NCI-H748 treated with DMSO at 0.1 percent for 48 hours (cell line): ENCODE measurements at regions not wholly inside any gene's neighbourhood (a gene's known extent, or its start where the extent isn't known, plus 50 kb on each side); places are given as distances from the start of the nearest gene placed in this dataset.

Source experiments
- DNase-seq: peaks from one replicate; lab custom pipeline; 2025; lab: John Stamatoyannopoulos, UW

DNA sequence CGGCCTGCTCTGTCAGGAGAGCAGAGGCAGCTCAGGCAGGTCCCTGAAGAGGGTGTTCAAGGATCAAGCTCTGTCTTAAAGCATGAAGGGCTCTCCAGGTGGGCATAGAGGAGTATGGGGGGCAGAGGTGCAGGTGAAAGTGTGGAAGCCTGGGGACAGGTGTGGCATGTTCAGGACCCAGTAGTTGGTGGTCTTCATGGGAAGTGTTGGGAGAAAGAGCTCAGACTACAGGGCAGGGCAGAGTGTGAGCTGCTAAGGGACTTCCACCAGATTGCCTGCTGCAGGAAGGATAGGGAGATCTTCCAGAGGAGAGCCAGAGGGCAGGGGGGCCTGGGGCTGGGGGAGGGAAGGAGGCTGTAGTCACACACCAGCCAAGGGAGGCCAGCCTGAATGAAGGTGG lies 156.5 kb upstream of the GDF10 start:
- DNase-seq = no peak

DNA sequence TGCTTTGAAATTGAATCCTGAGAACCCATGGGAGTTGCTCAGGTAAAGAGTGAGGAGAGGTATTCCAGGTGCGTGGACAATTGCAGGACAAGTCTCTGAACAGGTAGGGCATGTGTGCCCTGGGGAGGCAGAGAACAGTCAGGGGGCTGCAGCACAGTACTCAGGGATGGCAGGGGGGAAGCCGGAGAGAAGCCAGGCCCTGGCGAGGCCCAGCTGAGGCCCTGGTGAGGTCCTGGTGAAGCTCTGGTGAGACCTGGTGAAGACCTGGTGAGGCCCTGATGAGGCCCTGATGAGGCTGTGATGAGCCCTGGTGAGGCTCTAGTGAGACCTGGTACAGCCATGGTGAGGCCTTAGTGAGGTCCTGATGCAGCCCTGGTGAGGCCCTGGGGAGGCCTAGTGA lies 155.5 kb upstream of the GDF10 start:
- no peak for DNase-seq

DNA sequence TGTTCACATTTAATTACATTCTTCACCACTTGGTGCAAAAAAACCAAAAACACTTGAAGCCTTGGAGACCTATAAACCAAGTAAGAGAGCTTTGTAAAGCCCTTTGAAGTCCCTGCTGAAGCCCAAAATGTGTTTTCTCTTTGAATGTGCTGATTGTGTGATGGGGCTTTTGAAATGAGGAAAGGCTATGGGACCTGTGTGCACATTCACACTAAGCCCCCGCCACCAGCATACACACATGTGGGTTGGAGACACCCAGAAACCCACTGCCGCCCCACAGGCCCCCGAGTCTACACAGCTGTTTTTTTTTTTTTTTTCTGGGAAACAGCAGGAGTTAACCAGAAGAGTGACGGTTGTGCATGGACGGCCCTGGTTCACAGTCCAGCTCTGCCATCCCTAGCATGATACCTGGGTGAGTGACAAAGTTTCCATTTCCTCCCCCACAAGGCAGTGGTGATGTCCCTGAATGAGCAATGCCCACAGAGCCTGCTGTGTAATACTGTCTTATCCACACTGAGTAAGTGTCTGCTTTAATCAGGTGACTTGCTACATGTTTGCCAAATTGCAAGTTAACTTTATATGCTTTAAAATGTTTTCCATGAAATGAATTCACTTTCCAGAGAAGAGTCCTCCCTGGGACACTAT lies 154.6 kb upstream of the GDF10 start:
- no peak for DNase-seq

- no peak for DNase-seq
These were observed 153.4 kb upstream of the GDF10 start for GRCh38 chr10:47146572-47146971.

- no peak for DNase-seq
These were observed 152.8 kb upstream of the GDF10 start for GRCh38 chr10:47147186-47147585.

GRCh38 chr10:47150581-47150980 lies 149.4 kb upstream of the GDF10 start:
- DNase-seq = no peak

- no peak for DNase-seq
These were observed 148.1 kb upstream of the GDF10 start for GRCh38 chr10:47151920-47152319.

DNA sequence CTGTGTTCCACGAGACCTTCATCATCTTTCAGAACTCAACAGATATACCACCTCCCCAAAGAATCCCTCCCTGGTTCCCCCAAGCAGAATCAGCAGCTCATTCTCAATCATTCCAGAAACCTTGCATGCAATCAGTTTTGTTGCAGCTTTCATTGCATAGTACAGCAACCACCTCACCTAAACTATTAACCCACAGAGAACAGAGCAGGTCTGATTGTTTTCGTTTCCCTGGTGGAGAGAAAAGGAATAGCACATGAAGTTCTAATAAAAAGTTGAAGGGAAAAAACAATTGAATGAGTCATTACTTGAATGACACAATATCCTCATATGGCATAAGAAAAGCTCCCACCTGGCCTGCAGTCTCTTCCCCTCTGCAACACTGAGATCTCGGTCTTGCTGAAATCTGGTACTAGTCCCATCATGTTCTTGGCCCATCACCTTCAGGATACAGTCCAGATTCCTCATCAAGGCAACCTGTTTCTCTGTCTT lies 147.1 kb upstream of the GDF10 start:
- no peak for DNase-seq

- DNase-seq = no peak
These were observed 145.2 kb upstream of the GDF10 start for GRCh38 chr10:47154762-47155161.

DNA sequence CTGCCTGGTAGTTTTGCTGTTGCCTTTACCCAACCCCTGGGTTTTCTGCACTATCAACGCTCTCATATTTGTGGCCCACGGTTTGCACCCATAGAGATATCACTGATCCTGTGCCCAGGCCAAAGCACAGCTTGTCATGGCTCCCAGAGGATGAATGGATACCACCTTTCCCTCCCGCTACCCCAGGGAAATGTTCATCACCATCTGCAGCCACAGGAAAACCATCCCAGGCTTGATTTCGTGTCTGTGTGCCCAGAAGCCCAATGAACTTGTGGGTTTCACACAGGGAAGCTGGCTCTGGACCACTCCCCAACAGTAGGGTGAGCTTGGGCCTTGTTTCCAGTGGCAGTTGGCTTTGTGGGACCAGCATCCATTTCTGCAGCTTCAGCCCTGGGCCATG lies 143.1 kb upstream of the GDF10 start:
- no peak for DNase-seq

- no peak for DNase-seq
These were observed 141.6 kb upstream of the GDF10 start for GRCh38 chr10:47158116-47159071.

DNA sequence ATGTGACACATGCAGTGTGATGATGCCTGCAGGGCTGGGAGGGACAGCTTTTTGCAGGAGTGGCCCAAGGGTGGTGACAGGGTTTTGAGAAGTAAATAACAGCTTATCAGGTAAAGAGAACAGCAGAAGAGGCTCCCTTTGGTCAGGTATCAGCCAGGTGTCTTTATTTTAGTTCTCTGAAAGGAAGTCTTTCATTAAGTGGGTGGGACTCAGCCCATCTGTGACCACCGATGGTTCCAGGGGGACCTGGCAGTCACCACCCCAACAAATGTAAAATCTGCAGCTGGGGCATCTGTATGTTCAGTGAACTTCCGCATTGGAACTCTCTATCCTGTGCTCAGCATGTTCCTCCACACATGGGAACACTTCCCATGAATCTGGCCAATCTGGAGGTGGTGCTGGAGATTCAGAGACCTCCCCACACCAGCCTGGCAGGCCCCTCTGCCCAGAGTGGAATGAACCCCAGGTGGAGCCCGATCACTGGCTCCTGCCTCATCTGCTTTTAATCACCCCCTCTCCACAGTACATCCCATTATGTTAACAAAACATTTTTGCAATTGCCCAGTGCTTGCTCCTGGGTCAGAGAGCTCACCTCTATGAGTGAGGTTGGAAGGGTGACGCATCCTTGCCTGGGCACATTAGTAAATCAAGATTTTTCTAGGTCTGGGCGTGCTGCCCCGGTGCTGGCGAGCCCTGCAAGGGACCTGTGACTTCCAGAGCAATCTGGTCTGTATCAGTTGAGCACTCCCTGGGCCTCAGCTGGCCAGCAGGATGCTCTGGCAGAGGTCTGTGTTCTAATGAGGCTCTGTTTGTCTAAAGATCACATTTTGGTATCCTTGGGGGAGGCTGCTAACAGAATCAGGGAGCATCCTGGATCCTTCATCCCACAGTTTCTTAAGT lies 140.4 kb upstream of the GDF10 start:
- no peak for DNase-seq

DNA sequence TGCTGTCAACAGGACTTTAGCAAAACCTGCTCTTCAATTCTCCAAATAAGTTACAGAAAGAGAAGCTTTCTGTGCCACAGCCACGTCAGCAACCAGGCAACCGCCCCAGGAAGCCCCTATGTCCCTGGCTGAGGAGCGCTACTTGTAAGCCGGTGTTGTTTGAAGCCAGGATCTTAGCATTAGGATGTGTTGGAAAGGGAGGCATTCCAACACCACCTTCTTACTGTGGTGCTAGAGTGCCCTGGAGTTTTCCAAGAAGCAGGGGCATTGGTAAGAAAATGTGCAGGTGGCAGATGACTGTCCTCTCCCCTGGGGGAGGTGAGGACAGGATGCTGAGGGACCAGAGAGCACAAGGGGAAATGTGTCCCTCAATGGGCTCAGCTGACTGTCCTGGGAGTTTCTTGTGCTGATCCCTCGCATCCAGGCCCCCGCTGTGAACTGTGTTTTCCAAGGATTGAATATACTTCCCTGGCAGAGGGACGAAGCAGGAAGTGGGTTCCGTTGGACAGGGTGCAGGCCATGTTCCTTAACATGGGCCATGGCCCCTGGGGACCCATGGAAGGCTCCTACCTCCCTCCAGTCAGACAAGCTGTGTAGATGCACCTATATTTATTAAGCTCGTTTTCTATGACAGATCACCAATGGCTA lies 139.6 kb upstream of the GDF10 start:
- no peak for DNase-seq

- no peak for DNase-seq
These were observed 139.0 kb upstream of the GDF10 start for GRCh38 chr10:47160967-47161366.

GRCh38 chr10:47161465-47161864 lies 138.5 kb upstream of the GDF10 start:
- no peak for DNase-seq

DNA sequence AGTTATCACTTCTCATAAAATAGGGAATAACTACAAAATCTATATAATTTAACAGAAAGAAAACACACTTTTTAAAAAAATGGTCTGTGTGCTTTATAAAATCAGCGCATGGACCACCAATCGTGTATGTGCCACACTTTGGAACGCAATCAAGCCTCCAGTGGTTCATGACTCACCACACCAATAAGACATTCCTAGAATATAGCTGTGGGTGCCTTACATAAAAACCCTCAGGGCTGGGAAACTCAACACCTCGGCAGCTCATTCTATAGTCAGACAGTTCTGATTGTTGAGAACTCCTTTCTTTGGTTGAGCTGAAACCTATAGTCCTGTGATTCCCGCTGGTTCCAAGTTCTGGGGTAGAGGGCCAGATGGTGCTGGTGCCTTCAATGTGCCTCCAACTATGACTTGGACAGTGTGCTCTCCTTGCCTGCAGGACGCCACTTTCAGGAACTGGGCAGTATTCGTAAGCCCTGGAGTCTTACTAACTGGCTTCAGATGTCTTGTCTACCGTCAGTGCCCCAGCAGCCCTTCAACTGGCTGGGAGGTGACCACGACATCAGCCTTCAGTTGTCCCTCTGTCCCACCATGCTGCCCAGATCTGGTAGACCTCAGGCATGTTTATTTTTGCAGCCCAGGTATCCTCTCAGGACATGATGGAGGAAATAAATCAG lies 135.7 kb upstream of the GDF10 start:
- DNase-seq = no peak

DNA sequence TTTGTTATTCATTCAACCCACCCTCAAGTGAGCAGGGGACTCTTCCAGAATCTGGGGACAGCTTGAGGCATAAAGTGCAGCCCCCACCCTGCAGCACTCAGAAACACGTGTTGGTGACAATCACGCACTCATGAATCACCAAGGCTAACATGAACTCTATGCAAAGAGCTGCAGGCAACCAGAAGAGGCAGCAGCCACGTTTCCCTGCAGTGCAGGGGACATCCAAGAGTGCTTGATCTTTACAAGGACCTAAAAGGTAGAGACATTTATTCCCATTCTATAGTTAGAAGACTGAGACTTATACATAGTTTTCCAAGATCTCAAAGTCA lies 135.2 kb upstream of the GDF10 start:
- DNase-seq = no peak

- DNase-seq = no peak
These were observed 134.8 kb upstream of the GDF10 start for GRCh38 chr10:47165168-47165710.

DNA sequence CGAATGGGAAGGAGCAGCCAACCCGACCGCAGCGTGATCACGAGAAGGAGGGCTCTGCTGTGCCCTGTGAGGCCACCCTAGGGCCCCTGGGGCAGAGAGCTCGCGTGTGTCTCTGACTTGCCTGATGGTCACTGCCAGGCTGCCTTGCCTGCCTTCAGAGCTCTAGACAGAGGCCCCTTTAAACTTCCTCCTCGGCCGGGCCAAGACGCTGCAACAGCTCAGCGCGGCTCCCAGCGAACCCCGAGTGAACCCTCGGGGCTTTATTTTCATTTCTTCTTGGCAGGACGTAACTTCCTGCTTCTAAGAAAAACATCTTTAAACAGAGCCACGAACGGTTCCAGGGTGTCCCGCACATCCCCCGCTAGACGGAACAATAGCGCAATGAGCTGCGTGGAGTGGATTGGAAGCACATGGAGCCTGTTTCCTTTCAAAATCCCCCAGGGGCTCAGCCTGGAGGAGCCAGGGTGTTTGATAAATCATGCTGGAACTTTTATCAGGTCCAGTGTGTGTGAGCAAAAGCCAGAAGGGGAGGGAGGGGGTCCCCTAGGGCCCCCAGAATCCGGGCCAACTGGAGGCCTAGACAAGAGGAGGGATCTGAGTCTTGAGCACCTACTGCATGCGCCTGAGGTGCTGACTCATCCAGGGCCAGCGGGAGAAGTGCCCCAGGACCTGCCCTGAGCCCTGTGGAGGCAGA lies 134.1 kb upstream of the GDF10 start:
- DNase-seq = no peak

GRCh38 chr10:47166405-47166777 lies 133.6 kb upstream of the GDF10 start:
- DNase-seq = no peak
